SK-N-SH treated with all-trans-retinoic acid at 6 μM for 48 hours (cell line): ENCODE measurements at regions not wholly inside any gene's neighbourhood (a gene's known extent, or its start where the extent isn't known, plus 50 kb on each side); places are given as distances from the start of the nearest gene placed in this dataset.

Experiments used
- ARNTL ChIP-seq: fragments of 450-650 bp; formaldehyde crosslinking; IDR thresholded peaks from 2 replicates; pipeline ENCODE4 v1.5.0; 2020; ENCODE audit warnings: low read depth, mild to moderate bottlenecking, moderate library complexity, borderline replicate concordance
- PATZ1 ChIP-seq: fragments of 250-450 bp; sonication (Bioruptor Pico); IDR thresholded peaks from 2 replicates; pipeline ENCODE4 v1.8.0; 2020; ENCODE audit warnings: mild to moderate bottlenecking, moderate library complexity, borderline replicate concordance
- POU6F1 ChIP-seq: fragments of 250-450 bp; sonication (Bioruptor Pico); IDR thresholded peaks from 2 replicates; pipeline ENCODE4 v1.8.0; 2021; ENCODE audit warnings: low read depth, mild to moderate bottlenecking, moderate library complexity, borderline replicate concordance
- RARB ChIP-seq: fragments of 250-450 bp; sonication (Bioruptor Pico); IDR thresholded peaks from 2 replicates; pipeline ENCODE4 v1.8.0; 2021; ENCODE audit warnings: mild to moderate bottlenecking, moderate library complexity
- TOX ChIP-seq: fragments of 250-450 bp; sonication (Bioruptor Pico); IDR thresholded peaks from 2 replicates; pipeline ENCODE4 v1.8.0; 2021; ENCODE audit warnings: mild to moderate bottlenecking, moderate library complexity, borderline replicate concordance
- TSHZ2 ChIP-seq: fragments of 250-450 bp; sonication (Bioruptor Pico); IDR thresholded peaks from 2 replicates; pipeline ENCODE4 v1.5.0; 2020; ENCODE audit warnings: mild to moderate bottlenecking, moderate library complexity
- ZFP30 ChIP-seq: fragments of 450-650 bp; formaldehyde crosslinking; IDR thresholded peaks from 2 replicates; pipeline ENCODE4 v1.5.0; 2022; ENCODE audit warnings: mild to moderate bottlenecking, moderate library complexity
- ZNF70 ChIP-seq: fragments of 450-650 bp; formaldehyde crosslinking; IDR thresholded peaks from 2 replicates; pipeline ENCODE4 v1.5.0; 2020; ENCODE audit warnings: mild to moderate bottlenecking, moderate library complexity
- ZNF8 ChIP-seq: fragments of 450-650 bp; formaldehyde crosslinking; IDR thresholded peaks from 2 replicates; pipeline ENCODE4 v1.5.0; 2020; ENCODE audit warnings: mild to moderate bottlenecking, moderate library complexity

GRCh38 chr6:1535295-1535694 lies 74.4 kb upstream of the FOXC1 start:
- TF ChIP-seq POU6F1 (CRISPR knock-in tag) (no peak), TOX (CRISPR knock-in tag) (no peak), PATZ1 (CRISPR knock-in tag) (no peak), ZFP30 (CRISPR knock-in tag) (no peak), ARNTL (CRISPR knock-in tag) (no peak), TSHZ2 (no peak), RARB (CRISPR knock-in tag) (no peak), ZNF70 (CRISPR knock-in tag) (no peak), ZNF8 (CRISPR knock-in tag) (no peak)
